Activated CD4-positive, alpha-beta memory T cell treated with anti-CD3 and anti-CD28 coated beads, Interleukin-2, amount 10 ng/mL, durations not matched to agents 7 days and 5 days (primary cell): ENCODE measurements at regions not wholly inside any gene's neighbourhood (a gene's known extent, or its start where the extent isn't known, plus 50 kb on each side); places are given as distances from the start of the nearest gene placed in this dataset.

Source experiments
- CTCF ChIA-PET: fragments of 350-600 bp; sonication (Branson Sonifier 250); formaldehyde crosslinking; loops from one replicate; lab custom pipeline; 2021; ENCODE audit warnings: antibody characterized with exemption, inconsistent platforms; lab: Charles Lee
- POLR2A ChIA-PET: fragments of 350-600 bp; sonication (Branson Sonifier 250); formaldehyde crosslinking; loops from one replicate; lab custom pipeline; 2021; ENCODE audit warnings: antibody characterized with exemption; lab: Charles Lee
- DNase-seq: peaks from one replicate; pipeline ENCODE4 v3.0.0-alpha.2; 2020
- H3K27ac Mint-ChIP-seq: one replicate; pipeline ENCODE4 v1.8.0; 2021; ENCODE audit warnings: mild to moderate bottlenecking, mixed read lengths
- H3K27me3 Mint-ChIP-seq: one replicate; pipeline ENCODE4 v1.8.0; 2021; ENCODE audit warnings: mixed read lengths
- H3K36me3 Mint-ChIP-seq: one replicate; pipeline ENCODE4 v1.8.0; 2021; ENCODE audit warnings: low read depth, mixed read lengths
- H3K4me1 Mint-ChIP-seq: one replicate; pipeline ENCODE4 v1.8.0; 2021; ENCODE audit warnings: mixed read lengths
- H3K4me3 Mint-ChIP-seq: one replicate; pipeline ENCODE4 v1.8.0; 2021; ENCODE audit warnings: mild to moderate bottlenecking, mixed read lengths
- H3K9me3 Mint-ChIP-seq: one replicate; pipeline ENCODE4 v1.8.0; 2021; ENCODE audit warnings: mixed read lengths

GRCh38 chr2:234725528-234726264 lies 226.1 kb upstream of the SH3BP4 start:
- CTCF ChIA-PET: no interaction called here
- no peaks in the 10 kb centered on the region for H3K36me3 Mint-ChIP-seq
- peaks cover 11% of the 10 kb centered on the region for H3K27me3 Mint-ChIP-seq
- H3K9me3 Mint-ChIP-seq: no peaks in the 10 kb centered on the region
- POLR2A ChIA-PET: no interaction called here
- H3K4me1 Mint-ChIP-seq: no peaks in the 10 kb centered on the region
- H3K27ac Mint-ChIP-seq: no peak overlapping the region
- H3K4me3 Mint-ChIP-seq: no peak overlapping the region
- DNase-seq: no peak

- Mint-ChIP-seq H3K4me1 (no peaks in the 10 kb centered on the region), H3K9me3 (no peaks in the 10 kb centered on the region), H3K27me3 (peaks cover 13% of the 10 kb centered on the region), H3K4me3 (no peak overlapping the region), H3K36me3 (no peaks in the 10 kb centered on the region), H3K27ac (no peak overlapping the region)
- POLR2A ChIA-PET: no interaction called here
- CTCF ChIA-PET: no interaction called here
- no peak for DNase-seq
Measured at GRCh38 chr2:234724850-234725249, 227.0 kb upstream of the SH3BP4 start.

GRCh38 chr2:234723400-234723799 lies 226.5 kb upstream of the ARL4C start:
- CTCF ChIA-PET: no interaction called here
- no peaks in the 10 kb centered on the region for H3K9me3 Mint-ChIP-seq
- peaks cover 14% of the 10 kb centered on the region for H3K27me3 Mint-ChIP-seq

GRCh38 chr2:234722176-234722575 lies 225.3 kb upstream of the ARL4C start:
- no peaks in the 10 kb centered on the region for H3K9me3 Mint-ChIP-seq
- peaks cover 16% of the 10 kb centered on the region for H3K27me3 Mint-ChIP-seq
- no peaks in the 10 kb centered on the region for H3K4me1 Mint-ChIP-seq
- no peaks in the 10 kb centered on the region for H3K36me3 Mint-ChIP-seq
- H3K27ac Mint-ChIP-seq: no peak overlapping the region
- no peak for DNase-seq
- CTCF ChIA-PET: no interaction called here
- POLR2A ChIA-PET: no interaction called here
- no peak overlapping the region for H3K4me3 Mint-ChIP-seq

More at GRCh38 chr2:234723400-234723799, 226.5 kb upstream of the ARL4C start:
- POLR2A ChIA-PET: no interaction called here
- no peaks in the 10 kb centered on the region for H3K4me1 Mint-ChIP-seq
- H3K27ac Mint-ChIP-seq: no peak overlapping the region
- H3K36me3 Mint-ChIP-seq: no peaks in the 10 kb centered on the region
- DNase-seq: no peak
- H3K4me3 Mint-ChIP-seq: no peak overlapping the region

- ChIA-PET POLR2A (no interaction called here), CTCF (no interaction called here)
- no peak for DNase-seq
- Mint-ChIP-seq H3K4me1 (no peaks in the 10 kb centered on the region), H3K4me3 (no peak overlapping the region), H3K27ac (no peak overlapping the region), H3K36me3 (no peaks in the 10 kb centered on the region), H3K27me3 (peaks cover 8% of the 10 kb centered on the region), H3K9me3 (no peaks in the 10 kb centered on the region)
Measured at GRCh38 chr2:234719116-234719716, 222.3 kb upstream of the ARL4C start.

- CTCF ChIA-PET: no interaction called here
- no peaks in the 10 kb centered on the region for H3K4me1 Mint-ChIP-seq
- H3K27me3 Mint-ChIP-seq: peaks cover 14% of the 10 kb centered on the region
Measured at GRCh38 chr2:234716271-234716670, 219.4 kb upstream of the ARL4C start.

GRCh38 chr2:234715671-234716250 lies 218.9 kb upstream of the ARL4C start:
- H3K27me3 Mint-ChIP-seq: peaks cover 14% of the 10 kb centered on the region
- H3K36me3 Mint-ChIP-seq: no peaks in the 10 kb centered on the region
- DNase-seq: no peak
- POLR2A ChIA-PET: no interaction called here
- no peaks in the 10 kb centered on the region for H3K4me1 Mint-ChIP-seq
- CTCF ChIA-PET: no interaction called here
- H3K27ac Mint-ChIP-seq: no peak overlapping the region
- no peak overlapping the region for H3K4me3 Mint-ChIP-seq
- no peaks in the 10 kb centered on the region for H3K9me3 Mint-ChIP-seq

More at GRCh38 chr2:234716271-234716670, 219.4 kb upstream of the ARL4C start:
- Mint-ChIP-seq H3K9me3 (no peaks in the 10 kb centered on the region), H3K36me3 (no peaks in the 10 kb centered on the region), H3K27ac (no peak overlapping the region), H3K4me3 (no peak overlapping the region)
- no peak for DNase-seq
- POLR2A ChIA-PET: no interaction called here

GRCh38 chr2:234714711-234715110 lies 217.8 kb upstream of the ARL4C start:
- no peak overlapping the region for H3K4me3 Mint-ChIP-seq
- DNase-seq: no peak
- H3K27ac Mint-ChIP-seq: no peak overlapping the region
- POLR2A ChIA-PET: no interaction called here
- peaks cover 16% of the 10 kb centered on the region for H3K27me3 Mint-ChIP-seq
- CTCF ChIA-PET: no interaction called here
- H3K9me3 Mint-ChIP-seq: no peaks in the 10 kb centered on the region
- H3K4me1 Mint-ChIP-seq: no peaks in the 10 kb centered on the region
- H3K36me3 Mint-ChIP-seq: no peaks in the 10 kb centered on the region

- ChIA-PET CTCF (no interaction called here), POLR2A (no interaction called here)
- Mint-ChIP-seq H3K9me3 (no peaks in the 10 kb centered on the region), H3K27me3 (peaks cover 14% of the 10 kb centered on the region), H3K27ac (no peak overlapping the region), H3K36me3 (no peaks in the 10 kb centered on the region), H3K4me3 (no peak overlapping the region), H3K4me1 (no peaks in the 10 kb centered on the region)
- no peak for DNase-seq
Measured at GRCh38 chr2:234712421-234712935, 215.6 kb upstream of the ARL4C start.

- ChIA-PET POLR2A (no interaction called here), CTCF (no interaction called here)
- no peak for DNase-seq
- Mint-ChIP-seq H3K4me3 (no peak overlapping the region), H3K9me3 (no peaks in the 10 kb centered on the region), H3K36me3 (no peaks in the 10 kb centered on the region), H3K27ac (no peak overlapping the region), H3K27me3 (peaks cover 18% of the 10 kb centered on the region), H3K4me1 (no peaks in the 10 kb centered on the region)
Measured at GRCh38 chr2:234711308-234711707, 214.4 kb upstream of the ARL4C start.

GRCh38 chr2:234710587-234710986 lies 213.7 kb upstream of the ARL4C start:
- POLR2A ChIA-PET: no interaction called here
- H3K4me1 Mint-ChIP-seq: no peaks in the 10 kb centered on the region
- DNase-seq: no peak

GRCh38 chr2:234710066-234710465 lies 213.2 kb upstream of the ARL4C start:
- DNase-seq: no peak
- Mint-ChIP-seq H3K9me3 (no peaks in the 10 kb centered on the region), H3K27me3 (peaks cover 18% of the 10 kb centered on the region), H3K4me1 (no peaks in the 10 kb centered on the region), H3K36me3 (no peaks in the 10 kb centered on the region), H3K4me3 (no peak overlapping the region), H3K27ac (no peak overlapping the region)
- CTCF ChIA-PET: no interaction called here
- POLR2A ChIA-PET: no interaction called here

More at GRCh38 chr2:234710587-234710986, 213.7 kb upstream of the ARL4C start:
- H3K4me3 Mint-ChIP-seq: no peak overlapping the region
- no peaks in the 10 kb centered on the region for H3K36me3 Mint-ChIP-seq
- CTCF ChIA-PET: no interaction called here
- no peak overlapping the region for H3K27ac Mint-ChIP-seq
- H3K27me3 Mint-ChIP-seq: peaks cover 18% of the 10 kb centered on the region
- H3K9me3 Mint-ChIP-seq: no peaks in the 10 kb centered on the region

GRCh38 chr2:234708717-234709116 lies 211.8 kb upstream of the ARL4C start:
- ChIA-PET CTCF (no interaction called here), POLR2A (no interaction called here)
- no peak for DNase-seq
- Mint-ChIP-seq H3K4me3 (no peak overlapping the region), H3K9me3 (no peaks in the 10 kb centered on the region), H3K4me1 (no peaks in the 10 kb centered on the region), H3K27me3 (peaks cover 18% of the 10 kb centered on the region), H3K27ac (no peak overlapping the region), H3K36me3 (no peaks in the 10 kb centered on the region)
